Thymus (tissue), 11 donors: ENCODE measurements at regions not wholly inside any gene's neighbourhood (a gene's known extent, or its start where the extent isn't known, plus 50 kb on each side); places are given as distances from the start of the nearest gene placed in this dataset.
"Not testable (repeated sequence)": the region's sequence is repeated elsewhere in the genome, so short reads cannot be mapped to it uniquely, and the experiment has no call there.

Experiments
- DNase-seq, 9 donors: peaks; one replicate each; pipeline ENCODE4 v3.0.0-alpha.2; 2013; ENCODE audit warnings: low spot score in 9 of 9, low read depth in 6 of 9, missing footprints in 1 of 9
- H3K27ac ChIP-seq, 2 donors: one replicate each; pipeline ENCODE4 v1.5.1; 2013; ENCODE audit warnings: control low read depth in 1 of 2, low read depth in 1 of 2, low read length in 1 of 2, mild to moderate bottlenecking in 1 of 2, moderate library complexity in 1 of 2
- H3K27me3 ChIP-seq, 2 donors: one replicate each; pipeline ENCODE4 v1.5.1; 2013; ENCODE audit warnings: low read length in 1 of 2; ENCODE audit not compliant: control insufficient read depth in 2 of 2, insufficient read depth in 1 of 2
- H3K36me3 ChIP-seq, 2 donors: one replicate each; pipeline ENCODE4 v1.5.1; 2013; ENCODE audit warnings: low read length in 1 of 2, mild to moderate bottlenecking in 1 of 2, moderate library complexity in 1 of 2; ENCODE audit not compliant: control insufficient read depth in 2 of 2, insufficient read depth in 2 of 2
- H3K4me1 ChIP-seq, 2 donors: one replicate each; pipeline ENCODE4 v1.5.1; 2013; ENCODE audit warnings: low read length in 2 of 2; ENCODE audit not compliant: control insufficient read depth in 2 of 2, insufficient read depth in 2 of 2
- H3K4me3 ChIP-seq, 2 donors: one replicate each; pipeline ENCODE4 v1.5.1; 2013; ENCODE audit warnings: low read length in 2 of 2, control low read depth in 1 of 2, mild to moderate bottlenecking in 1 of 2
- H3K9me3 ChIP-seq, 2 donors: one replicate each; pipeline ENCODE4 v1.5.1; 2013; ENCODE audit warnings: low read length in 1 of 2, mild to moderate bottlenecking in 1 of 2; ENCODE audit not compliant: control insufficient read depth in 2 of 2, insufficient read depth in 1 of 2
- WGBS: extraction: QIAGEN DNeasy Blood & Tissue Kit; methylation state at CpG from one replicate; pipeline ENCODE4 v1.1.7; 2013; 5-methylcytosine and 5-hydroxymethylcytosine counted together
- donor health status: healthy.

GRCh38 chr10:56472978-56473377, 111.9 kb upstream of the ZWINT start:
- Histone ChIP-seq H3K36me3 (no peaks in the 10 kb centered on the region), H3K27me3 (no peaks in the 10 kb centered on the region), H3K9me3 (no peaks in the 10 kb centered on the region), H3K4me1 (no peaks in the 10 kb centered on the region), H3K27ac (no peak overlapping the region), H3K4me3 (no peak overlapping the region)
- DNase-seq: no peak
- WGBS: 94% methylated on average over 2 of the region's 2 CpGs

GRCh38 chr10:56470701-56471100, 109.6 kb upstream of the ZWINT start:
- Histone ChIP-seq H3K4me3 (no peak overlapping the region), H3K27ac (no peak overlapping the region), H3K9me3 (peaks cover 0 to 6% of the 10 kb centered on the region in 2 donors), H3K4me1 (no peaks in the 10 kb centered on the region), H3K36me3 (no peaks in the 10 kb centered on the region), H3K27me3 (no peaks in the 10 kb centered on the region)
- WGBS: 97% methylated on average over 1 of the region's 1 CpG
- DNase-seq: no peak

DNA sequence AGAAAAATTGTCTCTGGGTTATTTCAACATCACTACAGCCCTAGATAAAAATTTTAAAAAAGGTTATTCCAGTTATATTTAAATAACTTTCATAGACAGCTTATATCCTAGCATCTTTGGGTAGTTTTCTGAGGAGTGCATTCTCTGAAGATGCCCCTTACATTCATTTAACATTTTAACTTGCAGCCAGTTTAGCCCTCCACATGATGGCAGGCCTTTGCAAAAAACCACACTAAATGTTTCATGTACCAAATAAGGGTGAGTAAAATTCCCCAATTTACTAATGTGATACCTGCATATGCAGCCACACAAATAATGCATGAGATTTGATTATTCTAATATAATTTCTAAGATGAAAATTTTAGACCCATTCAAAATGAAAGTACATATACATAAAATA, 108.4 kb upstream of the ZWINT start:
- Histone ChIP-seq H3K27me3 (no peaks in the 10 kb centered on the region), H3K9me3 (peaks cover 3 to 13% of the 10 kb centered on the region in 2 donors), H3K36me3 (no peaks in the 10 kb centered on the region), H3K4me1 (no peaks in the 10 kb centered on the region), H3K4me3 (no peak overlapping the region), H3K27ac (no peak overlapping the region)
- DNase-seq: no peak

GRCh38 chr10:56466005-56466404, 104.9 kb upstream of the ZWINT start:
- Histone ChIP-seq H3K27me3 (no peaks in the 10 kb centered on the region), H3K9me3 (peaks cover 3 to 13% of the 10 kb centered on the region in 2 donors), H3K27ac (no peak overlapping the region), H3K36me3 (no peaks in the 10 kb centered on the region), H3K4me1 (no peaks in the 10 kb centered on the region), H3K4me3 (no peak overlapping the region)
- WGBS: 91% methylated on average over 6 of the region's 6 CpGs
- DNase-seq: no peak

GRCh38 chr10:56449770-56450169, 88.7 kb upstream of the ZWINT start:
- no peaks in the 10 kb centered on the region for H3K27me3 ChIP-seq
- H3K4me3 ChIP-seq: no peak overlapping the region
- H3K27ac ChIP-seq: no peak overlapping the region
- H3K36me3 ChIP-seq: no peaks in the 10 kb centered on the region
- H3K4me1 ChIP-seq: no peaks in the 10 kb centered on the region
- DNase-seq: no peak
- H3K9me3 ChIP-seq: peaks cover 0 to 7% of the 10 kb centered on the region in 2 donors

GRCh38 chr10:56447613-56448012, 86.6 kb upstream of the ZWINT start:
- H3K36me3 ChIP-seq, H3K4me3 ChIP-seq, DNase-seq, H3K4me1 ChIP-seq, H3K27ac ChIP-seq, H3K27me3 ChIP-seq, H3K9me3 ChIP-seq: not testable (repeated sequence)
- WGBS: 90% methylated on average over 10 of the region's 10 CpGs

DNA sequence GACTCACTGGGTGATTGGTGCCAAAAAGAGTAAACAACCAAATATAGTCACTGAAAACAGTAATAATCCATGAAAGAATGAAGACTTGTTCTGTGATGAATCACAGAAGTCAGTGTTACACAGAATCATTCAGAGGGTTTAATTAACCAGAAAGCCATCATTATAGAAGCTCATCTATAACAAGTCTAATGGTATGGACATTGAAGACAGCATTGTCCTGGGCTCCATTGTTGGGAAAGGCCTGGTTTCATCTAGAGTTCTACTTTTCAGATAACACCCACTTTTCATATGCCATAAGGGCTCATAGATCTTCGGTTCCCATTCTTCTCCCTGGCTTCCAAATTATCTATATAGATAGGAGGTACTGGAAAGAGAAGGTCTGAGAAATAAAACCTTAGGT, 80.3 kb upstream of the ZWINT start:
- H3K9me3 ChIP-seq, H3K36me3 ChIP-seq, H3K4me1 ChIP-seq, H3K4me3 ChIP-seq, H3K27me3 ChIP-seq, H3K27ac ChIP-seq, DNase-seq: not testable (repeated sequence)
- 92% methylated on average over 1 of the region's 1 CpG for WGBS
